ENCODE measurements at regions not wholly inside any gene's neighbourhood (a gene's known extent, or its start where the extent isn't known, plus 50 kb on each side); places are given as distances from the start of the nearest gene placed in this dataset.

DNA sequence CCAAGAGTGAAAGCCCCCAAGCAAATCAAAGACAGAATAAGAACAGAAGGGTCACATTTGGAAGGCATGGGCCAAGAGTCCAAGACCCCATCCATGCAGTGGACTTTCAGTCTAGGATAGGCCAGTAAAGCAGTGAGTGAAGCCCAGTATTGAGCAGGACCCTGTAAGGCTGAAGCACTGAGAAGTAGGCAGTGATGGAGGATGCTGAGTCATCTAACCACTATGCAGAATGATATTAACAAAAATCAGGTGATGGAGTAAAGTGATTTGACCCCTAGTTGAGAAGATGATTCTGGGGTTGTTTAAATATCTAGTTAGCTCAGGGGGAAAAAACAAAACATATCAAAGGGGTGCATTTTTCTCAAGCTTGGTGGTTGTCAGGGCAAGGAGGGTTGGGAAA lies 308.7 kb upstream of the PLXNA2 start:
- no peak for DNase-seq

DNA sequence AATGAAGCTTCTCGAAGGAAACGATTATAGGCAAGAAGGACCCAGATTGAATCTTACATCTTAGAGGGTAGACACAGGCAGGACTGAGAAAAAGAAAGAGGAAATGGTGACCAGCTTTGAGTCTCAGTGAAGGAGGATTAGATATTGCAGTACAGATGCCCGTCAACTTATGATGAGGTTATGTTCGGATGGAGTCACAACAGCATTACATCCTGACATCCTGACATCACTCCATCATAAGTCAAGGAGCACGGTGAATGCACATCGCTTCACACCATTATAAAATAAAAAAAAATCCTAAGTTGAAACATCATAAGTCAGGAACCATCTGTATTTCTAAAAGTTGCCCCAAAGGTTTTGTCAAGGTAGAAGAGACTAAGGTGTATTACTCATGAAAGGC lies 312.3 kb upstream of the PLXNA2 start:
- no peak for DNase-seq

DNA sequence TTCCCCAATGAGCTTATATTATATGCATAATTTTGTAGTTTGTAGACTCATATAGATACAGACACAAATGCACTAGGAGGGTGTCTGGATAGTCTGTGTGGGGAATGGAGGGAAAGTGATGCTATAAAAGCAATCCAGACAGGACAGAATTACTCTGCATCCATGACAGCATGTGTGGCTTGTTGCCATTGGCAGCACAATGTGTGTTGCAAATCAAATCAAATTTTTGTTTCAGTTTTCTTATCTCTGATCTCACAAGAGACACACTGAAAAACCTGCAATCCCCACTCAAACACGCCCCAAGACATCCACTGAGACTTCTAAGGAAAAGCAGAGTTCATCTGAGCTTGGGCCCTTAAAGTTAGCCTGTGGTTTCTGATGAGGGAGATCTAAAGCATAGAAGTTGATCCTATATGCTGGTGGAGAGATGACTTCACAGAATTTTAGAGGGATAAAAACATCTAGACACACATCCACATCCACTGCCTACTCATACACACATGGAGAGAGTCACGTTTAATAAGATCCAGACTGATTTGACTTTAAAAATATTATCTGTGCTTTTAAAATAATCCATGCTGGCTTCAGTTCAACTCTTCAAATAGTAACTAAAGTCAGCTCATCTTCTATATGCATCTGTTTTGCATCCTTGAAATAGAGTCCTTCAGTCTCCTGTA lies 313.0 kb upstream of the PLXNA2 start:
- no peak for DNase-seq

- no peak for DNase-seq
These were observed 313.5 kb upstream of the PLXNA2 start for GRCh38 chr1:208557723-208558094.

GRCh38 chr1:208559597-208560329 lies 315.6 kb upstream of the PLXNA2 start:
- DNase-seq = peak; percentile 18

GRCh38 chr1:208562151-208562960 lies 318.2 kb upstream of the PLXNA2 start:
- no peak for DNase-seq

- no peak for DNase-seq
These were observed 320.3 kb upstream of the PLXNA2 start for GRCh38 chr1:208564466-208564865.

- no peak for DNase-seq
These were observed 321.7 kb upstream of the PLXNA2 start for GRCh38 chr1:208565756-208566440.

GRCh38 chr1:208569181-208569580 lies 325.0 kb upstream of the PLXNA2 start:
- DNase-seq = no peak

GRCh38 chr1:208570362-208570761 lies 326.2 kb upstream of the PLXNA2 start:
- DNase-seq = no peak

DNA sequence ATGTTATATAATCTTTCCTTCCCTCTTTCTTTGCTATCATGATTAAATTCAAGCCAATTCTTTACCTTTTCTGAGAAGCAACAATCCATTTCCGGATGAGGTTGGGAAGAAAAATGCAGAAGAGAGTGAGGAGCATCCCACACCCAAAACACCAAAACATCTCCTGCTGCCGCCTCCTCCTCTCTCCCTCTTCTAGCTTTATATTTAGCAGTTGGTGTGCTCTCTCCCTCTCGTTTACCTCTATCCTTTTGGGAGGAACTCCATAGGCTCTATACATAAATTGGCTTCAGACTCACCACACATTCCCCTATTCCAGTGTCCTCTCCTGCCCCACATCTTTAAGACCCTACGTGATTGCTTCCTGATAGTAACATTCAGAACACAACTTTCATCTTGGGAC lies 332.2 kb upstream of the PLXNA2 start:
- no peak for DNase-seq

DNA sequence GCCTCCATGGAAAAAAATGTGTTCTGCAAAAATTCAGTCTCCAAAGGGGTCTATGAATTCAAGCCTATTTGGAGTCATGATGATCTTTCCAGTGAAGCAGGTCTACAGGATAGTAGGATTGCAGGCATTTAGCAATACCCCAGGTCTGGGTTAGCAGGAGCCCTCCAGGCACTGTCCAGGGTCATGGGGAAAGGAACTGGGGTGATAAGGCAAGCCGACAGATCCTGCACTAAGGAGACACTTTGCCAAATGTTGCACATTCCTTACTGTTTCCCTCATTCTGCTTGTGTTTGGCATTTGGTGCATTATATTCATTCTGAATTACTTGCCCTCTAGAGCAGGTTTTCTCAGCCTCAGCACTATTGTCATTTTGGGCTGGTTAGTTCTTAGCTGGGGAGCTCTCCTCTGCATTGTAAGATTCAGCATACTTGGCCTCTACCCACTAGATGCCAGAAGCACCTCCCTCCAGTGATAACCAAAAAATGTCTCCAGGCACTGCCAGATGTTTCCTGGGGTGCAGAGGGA lies 333.3 kb upstream of the PLXNA2 start:
- DNase-seq = no peak

DNA sequence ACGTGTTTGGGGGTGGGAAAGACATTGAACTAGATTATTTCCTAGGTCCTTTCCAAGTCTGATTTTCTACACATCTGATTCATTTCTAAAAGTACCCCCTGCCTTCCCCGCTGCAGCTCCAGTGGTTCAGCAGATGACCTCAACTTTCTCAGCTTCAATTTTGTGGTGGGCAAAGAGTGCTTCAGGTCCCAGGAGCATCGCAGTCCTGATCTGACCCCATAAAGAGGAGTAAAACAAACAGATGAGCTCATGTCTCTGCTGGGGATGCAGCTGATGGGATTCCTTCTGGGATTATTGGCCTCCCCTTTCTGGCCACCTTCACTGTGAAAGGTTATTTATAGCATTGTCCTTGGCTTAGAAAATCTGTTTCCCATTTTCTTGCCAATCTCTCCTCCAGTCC lies 337.0 kb upstream of the PLXNA2 start:
- no peak for DNase-seq

DNA sequence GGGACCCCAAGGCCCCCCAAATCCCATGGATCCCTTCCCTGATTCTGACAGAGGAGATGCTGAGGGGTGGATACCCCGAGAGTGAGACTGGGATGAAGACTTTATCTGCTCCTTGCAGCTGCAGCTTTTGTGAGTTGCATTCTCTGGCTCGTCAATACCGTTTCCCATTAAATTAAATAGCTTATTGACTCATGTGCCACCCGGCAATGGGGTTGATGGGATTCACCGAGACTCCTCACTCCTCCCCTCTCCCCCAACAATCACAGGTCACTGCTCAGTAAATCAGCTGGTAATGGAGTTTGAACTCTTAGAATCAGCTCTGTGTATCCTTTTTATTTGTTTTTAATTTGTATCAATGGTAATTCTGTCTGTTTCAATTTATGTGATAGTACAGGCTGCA lies 337.5 kb upstream of the PLXNA2 start:
- DNase-seq = no peak

- DNase-seq = no peak
These were observed 340.1 kb upstream of the PLXNA2 start for GRCh38 chr1:208584167-208584755.

DNA sequence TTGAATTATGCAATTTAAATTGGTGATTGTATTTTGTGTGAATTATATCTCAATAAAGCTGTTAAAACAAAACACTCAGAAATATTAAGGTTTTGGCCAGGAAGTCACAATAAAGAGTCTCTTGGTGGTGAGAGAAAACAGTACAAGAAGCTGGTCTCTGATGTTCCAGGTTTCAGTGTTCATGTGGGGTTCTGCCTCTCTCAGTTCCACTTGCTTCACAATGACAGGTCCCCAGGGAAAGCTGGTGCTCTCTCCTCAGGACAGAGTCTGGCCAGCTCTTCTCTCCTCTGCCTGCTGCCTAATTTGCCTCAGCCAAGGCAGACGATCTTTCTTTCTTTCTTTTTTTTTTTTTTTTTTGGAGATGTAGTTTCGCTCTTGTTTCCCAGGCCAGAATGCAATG lies 342.9 kb upstream of the PLXNA2 start:
- no peak for DNase-seq

- no peak for DNase-seq
These were observed 349.3 kb upstream of the PLXNA2 start for GRCh38 chr1:208593306-208594006.

GRCh38 chr1:208595236-208595635 lies 351.1 kb upstream of the PLXNA2 start:
- no peak for DNase-seq

- DNase-seq = no peak
These were observed 351.6 kb upstream of the PLXNA2 start for GRCh38 chr1:208595745-208596144.

DNA sequence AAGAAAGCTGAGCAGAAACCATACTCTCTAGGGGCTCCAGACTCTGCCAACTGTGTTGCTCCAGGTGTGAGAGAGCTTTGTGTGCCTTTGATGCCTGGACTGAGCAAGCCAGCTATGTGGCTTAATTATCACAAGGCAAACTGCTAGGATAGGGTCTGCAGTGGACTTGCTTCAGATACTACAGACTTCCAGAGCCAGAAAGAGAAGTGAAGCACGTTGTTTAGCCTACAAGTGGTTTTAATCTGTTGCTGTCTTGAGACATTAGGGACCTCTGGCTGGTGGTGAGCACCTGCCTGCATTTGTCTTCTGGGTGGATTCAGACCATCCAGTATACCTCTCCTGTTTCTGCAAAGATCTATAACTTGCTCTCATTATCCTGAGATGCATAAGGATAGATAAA lies 353.4 kb upstream of the PLXNA2 start:
- no peak for DNase-seq

DNA sequence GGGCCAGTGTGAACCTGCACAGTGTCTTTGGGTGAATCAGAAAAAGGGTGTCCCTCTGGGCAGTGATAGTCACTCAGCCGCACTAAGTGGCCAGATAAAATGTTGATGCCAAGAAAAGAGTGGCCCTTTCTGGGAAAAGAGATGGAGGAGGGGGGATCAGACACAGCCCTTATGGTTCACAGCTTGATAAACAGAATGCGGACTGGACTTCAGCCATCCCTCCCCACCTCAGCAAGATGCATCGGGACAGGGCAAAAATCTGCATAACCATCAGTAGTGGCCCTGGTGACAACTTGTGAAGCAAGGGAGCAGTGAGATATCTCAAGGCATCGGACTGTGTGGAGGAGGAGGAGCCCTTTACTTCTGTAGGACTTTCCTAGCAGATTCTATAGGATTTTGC lies 353.8 kb upstream of the PLXNA2 start:
- DNase-seq = no peak

DNA sequence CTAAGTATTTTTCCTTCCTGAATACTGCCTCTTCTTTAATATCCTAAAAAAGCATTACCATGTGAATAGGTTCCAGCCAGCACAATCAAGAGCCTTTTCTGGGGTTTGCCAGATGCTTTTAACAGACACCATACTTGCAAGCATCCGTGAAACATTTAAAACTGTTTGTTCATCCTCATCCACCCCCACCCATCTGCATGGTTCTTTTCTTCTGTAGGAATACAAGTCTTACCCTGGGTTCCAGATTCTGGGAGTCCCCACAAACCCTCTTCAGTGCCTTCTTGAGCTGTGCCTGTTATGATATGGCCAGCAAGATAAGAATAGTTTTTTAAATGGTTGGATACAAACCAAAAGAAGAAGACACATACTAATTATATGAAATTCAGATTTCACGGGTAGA lies 354.9 kb upstream of the PLXNA2 start:
- no peak for DNase-seq
